HEK293T (cell line): ENCODE measurements at regions not wholly inside any gene's neighbourhood (a gene's known extent, or its start where the extent isn't known, plus 50 kb on each side); places are given as distances from the start of the nearest gene placed in this dataset.

Experiments used
- ARNT ChIP-seq: fragments of 450-650 bp; IDR thresholded peaks from 2 replicates; pipeline ENCODE4 v1.6.1; 2017; ENCODE audit warnings: mild to moderate bottlenecking
- BHLHE40 ChIP-seq: fragments of 450-650 bp; IDR thresholded peaks from 2 replicates; pipeline ENCODE4 v1.6.1; 2016; ENCODE audit warnings: mild to moderate bottlenecking, moderate library complexity, borderline replicate concordance
- CTBP1 ChIP-seq: fragments of 450-650 bp; IDR thresholded peaks from 2 replicates; pipeline ENCODE4 v1.6.1; 2016; ENCODE audit warnings: borderline replicate concordance
- FOXA1 ChIP-seq: fragments of 450-650 bp; IDR thresholded peaks from 2 replicates; pipeline ENCODE4 v1.6.1; 2016; ENCODE audit warnings: mild to moderate bottlenecking
- FOXK2 ChIP-seq: fragments of 450-650 bp; IDR thresholded peaks from 2 replicates; pipeline ENCODE4 v1.6.1; 2016; ENCODE audit warnings: mild to moderate bottlenecking
- FOXM1 ChIP-seq: fragments of 450-650 bp; IDR thresholded peaks from 2 replicates; pipeline ENCODE4 v1.6.1; 2017; ENCODE audit warnings: mild to moderate bottlenecking, borderline replicate concordance
- HDGF ChIP-seq: fragments of 450-650 bp; IDR thresholded peaks from 2 replicates; pipeline ENCODE4 v1.6.1; 2017; ENCODE audit warnings: antibody characterized with exemption, borderline replicate concordance
- LEF1 ChIP-seq: fragments of 450-650 bp; IDR thresholded peaks from 2 replicates; pipeline ENCODE4 v1.6.1; 2017; ENCODE audit warnings: mild to moderate bottlenecking, borderline replicate concordance
- NFRKB ChIP-seq: fragments of 450-650 bp; IDR thresholded peaks from 2 replicates; pipeline ENCODE4 v1.6.1; 2016; ENCODE audit warnings: mild to moderate bottlenecking, moderate library complexity
- SP1 ChIP-seq: fragments of 450-650 bp; IDR thresholded peaks from 2 replicates; pipeline ENCODE4 v1.6.1; 2017
- SUZ12 ChIP-seq: fragments of 450-650 bp; IDR thresholded peaks from 2 replicates; pipeline ENCODE4 v1.6.1; 2016; ENCODE audit warnings: mild to moderate bottlenecking
- TARDBP ChIP-seq: fragments of 450-650 bp; IDR thresholded peaks from 2 replicates; pipeline ENCODE4 v1.6.1; 2016

DNA sequence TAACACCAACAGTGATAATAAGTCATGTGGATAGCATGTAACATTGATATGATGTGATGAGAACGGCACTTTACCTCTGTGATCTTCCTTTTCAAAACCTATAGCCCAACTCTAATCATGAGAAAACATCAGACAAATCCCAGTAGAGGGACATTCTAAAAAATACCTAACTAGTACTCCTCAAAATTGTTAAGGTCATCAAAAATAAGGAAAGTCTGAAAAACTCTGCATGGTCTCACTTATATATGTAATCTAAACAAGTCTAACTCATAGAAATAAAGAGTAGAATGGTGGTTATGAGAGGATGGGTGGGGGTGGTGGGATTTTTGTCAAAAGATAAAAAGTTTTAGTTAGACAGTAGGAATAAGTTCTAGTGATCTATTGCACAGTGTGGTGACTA is 243.9 kb upstream of the GRIA3 start:
- no peak for TF ChIP-seq FOXM1
- TF ChIP-seq BHLHE40: no peak
- TF ChIP-seq SUZ12: no peak
- TF ChIP-seq FOXK2: no peak
- TF ChIP-seq LEF1: no peak
- TF ChIP-seq TARDBP: no peak
- no peak for TF ChIP-seq NFRKB
- no peak for TF ChIP-seq SP1
- TF ChIP-seq ARNT: no peak
- TF ChIP-seq FOXA1: no peak
- TF ChIP-seq CTBP1: no peak
- TF ChIP-seq HDGF: no peak
